ENCODE measurements at regions not wholly inside any gene's neighbourhood (a gene's known extent, or its start where the extent isn't known, plus 50 kb on each side); places are given as distances from the start of the nearest gene placed in this dataset.

DNA sequence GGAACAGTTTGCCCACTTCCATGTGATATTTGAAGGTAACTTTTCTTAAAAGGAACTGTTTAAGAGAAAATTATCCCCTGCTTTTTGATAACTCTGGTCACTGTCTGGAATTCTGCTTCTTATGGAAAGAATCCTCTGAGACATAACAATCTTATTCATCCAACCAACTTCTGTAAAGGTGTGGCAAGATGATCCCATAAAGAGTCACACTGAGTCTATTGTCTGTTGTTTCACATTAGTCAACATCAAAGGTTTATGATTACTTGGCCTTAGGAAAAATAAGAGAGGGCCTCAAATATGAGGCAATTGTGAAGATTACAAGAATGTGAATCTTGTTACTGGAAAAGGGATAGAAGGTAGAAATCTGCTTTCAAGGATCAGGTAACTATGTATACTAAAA lies 88.0 kb upstream of the MAGEB18 start:
- DNase-seq = no peak

DNA sequence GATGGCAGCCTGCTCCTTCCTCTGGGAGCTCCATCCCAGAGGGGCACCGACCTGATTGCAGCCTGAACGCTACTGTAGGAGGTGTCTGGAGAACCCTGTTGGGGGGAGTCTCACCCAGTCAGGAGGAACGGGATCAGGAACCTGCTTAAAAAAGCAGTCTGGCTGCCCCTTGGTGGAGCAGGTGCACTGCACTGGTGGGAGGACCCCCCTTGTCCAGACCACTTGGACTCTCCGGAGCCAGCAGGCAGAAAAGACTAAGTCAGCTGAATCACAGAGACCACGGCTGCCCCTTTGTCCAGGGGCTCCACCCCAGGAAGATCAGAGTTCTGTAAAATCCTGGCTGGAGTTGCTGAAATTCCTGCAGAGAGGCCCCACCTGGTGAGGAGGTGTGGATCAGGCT lies 67.3 kb upstream of the MAGEB18 start:
- DNase-seq = no peak

DNA sequence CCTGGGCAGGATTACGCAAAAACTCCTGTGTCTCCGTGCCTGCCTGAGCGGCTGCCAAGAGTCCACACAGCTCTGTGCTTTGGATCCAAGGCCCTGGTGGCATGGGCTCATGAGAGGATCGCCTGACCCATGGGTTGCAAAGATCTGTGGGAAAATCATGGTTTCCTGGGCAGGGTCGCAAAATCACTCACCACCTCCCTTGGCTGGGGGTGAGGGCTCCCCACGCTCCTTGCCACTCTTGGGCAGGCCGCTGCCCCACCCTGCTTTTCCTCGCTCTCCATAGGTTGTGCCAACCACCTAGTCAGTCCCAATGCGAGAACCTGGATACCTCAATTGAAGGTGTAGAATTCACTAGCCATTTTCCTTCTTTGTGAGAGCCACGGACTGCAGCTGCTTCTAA lies 66.5 kb upstream of the MAGEB18 start:
- DNase-seq = no peak

DNA sequence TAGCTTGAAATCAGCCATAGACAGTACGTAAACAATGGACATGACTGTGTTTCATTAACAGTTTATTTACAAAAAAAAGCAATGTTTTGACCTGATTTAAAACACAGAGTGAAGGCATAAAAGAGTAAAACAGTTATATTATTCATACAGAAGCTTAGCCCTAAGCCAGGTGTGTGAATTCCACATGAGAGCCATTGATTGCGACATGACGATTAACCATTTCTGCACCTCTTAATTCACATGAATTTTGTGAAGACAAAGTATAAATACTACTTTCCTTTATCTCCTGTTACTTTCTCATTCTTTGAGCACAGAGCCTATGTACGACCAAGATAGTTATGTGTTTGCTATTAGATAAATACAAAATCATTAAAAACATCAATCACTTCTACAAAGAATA lies 55.0 kb upstream of the MAGEB18 start:
- DNase-seq = no peak
